Breast epithelium (tissue), 4 donors: ENCODE measurements at regions not wholly inside any gene's neighbourhood (a gene's known extent, or its start where the extent isn't known, plus 50 kb on each side); places are given as distances from the start of the nearest gene placed in this dataset.

Source experiments
- DNase-seq, 2 donors: peaks; one replicate each; pipeline ENCODE4 v3.0.0-alpha.2; 2019; ENCODE audit warnings: low spot score in 2 of 2
- H3K27ac ChIP-seq, 2 donors: fragments of 200-600 bp; sonication (generic) in 1 of 2; one replicate each; pipeline ENCODE4 v1.5.1; 2016 to 2019; ENCODE audit warnings: mild to moderate bottlenecking in 1 of 2
- H3K27me3 ChIP-seq, 2 donors: fragments of 200-600 bp; sonication (generic) in 1 of 2; one replicate each; pipeline versions ENCODE4 v1.5.1 to v1.6.0; 2017 to 2019; ENCODE audit warnings: control low read depth in 1 of 2, mild to moderate bottlenecking in 1 of 2
- H3K36me3 ChIP-seq: fragments of 200-600 bp; one replicate; pipeline ENCODE4 v1.5.1; 2019
- H3K4me1 ChIP-seq, 2 donors: fragments of 200-600 bp; sonication (generic); one replicate each; pipeline ENCODE4 v1.5.1; 2016 to 2019; ENCODE audit warnings: control low read depth in 1 of 2
- H3K4me3 ChIP-seq, 3 donors: fragments of 200-600 bp; sonication (generic); 1 replicate in 2 of 3; 2 replicates in 1 of 3; pipeline ENCODE4 v1.5.1; 2016 to 2019; ENCODE audit warnings: mild to moderate bottlenecking in 3 of 3, moderate library complexity in 2 of 3
- H3K9me3 ChIP-seq, 2 donors: fragments of 200-600 bp; sonication (generic) in 1 of 2; one replicate each; pipeline ENCODE4 v1.5.1; 2016 to 2019; ENCODE audit warnings: control low read depth in 1 of 2
- CTCF ChIP-seq, 3 donors: fragments of 450-650 bp; IDR thresholded peaks; one replicate each; pipeline ENCODE4 v1.5.1; 2016 to 2017; ENCODE audit warnings: antibody characterized with exemption in 3 of 3, mild to moderate bottlenecking in 3 of 3, moderate library complexity in 3 of 3
- POLR2A ChIP-seq: fragments of 450-650 bp; IDR thresholded peaks from one replicate; pipeline ENCODE4 v1.6.1; 2016; ENCODE audit warnings: antibody characterized with exemption, mild to moderate bottlenecking, moderate library complexity
- POLR2AphosphoS5 ChIP-seq, 3 donors: sonication (generic); formaldehyde crosslinking; IDR thresholded peaks; one replicate each; pipeline ENCODE4 v1.6.1; 2017; ENCODE audit warnings: antibody characterized with exemption in 3 of 3
- intact Hi-C: fragments of 100-400 bp; cut with DNase I; formaldehyde crosslinking; loops from one replicate; pipeline ENCODE4 v1.15.1; 2023; ENCODE audit warnings: low total_unique reads

- Histone ChIP-seq H3K9me3 (peaks cover 0 to 4% of the 10 kb centered on the region in 2 donors), H3K36me3 (no peaks in the 10 kb centered on the region), H3K4me3 (no peak overlapping the region), H3K27me3 (no peaks in the 10 kb centered on the region), H3K27ac (no peak overlapping the region), H3K4me1 (no peaks in the 10 kb centered on the region)
- no peak for DNase-seq
- no peak for TF ChIP-seq CTCF (IDR thresholded peaks at IDR 0.05)
- TF ChIP-seq POLR2A = no peak
- no peak for TF ChIP-seq POLR2AphosphoS5 (IDR thresholded peaks at IDR 0.05)
- intact Hi-C loops = no loop called here
These were observed 124.7 kb upstream of the SERPINE2 start for GRCh38 chr2:224163566-224164307.

DNA sequence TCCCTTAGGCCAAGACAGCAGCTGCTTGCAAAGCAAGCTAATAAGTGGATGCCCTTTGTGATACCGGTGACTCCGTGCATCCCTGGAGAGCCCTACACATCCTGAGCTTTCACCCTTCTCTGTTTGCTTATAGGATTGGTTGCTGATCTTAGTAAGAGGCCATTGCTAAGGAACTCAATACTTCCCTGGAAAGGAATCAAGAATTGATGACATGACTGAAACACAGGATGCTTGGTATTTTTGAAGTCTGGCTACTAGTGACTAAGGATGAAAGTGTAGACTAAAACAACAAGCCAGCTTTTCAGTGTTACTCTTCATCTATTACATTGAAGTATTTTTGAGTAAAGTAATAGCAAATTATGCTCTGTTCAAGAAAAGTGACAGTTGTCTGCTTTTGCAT lies 123.0 kb upstream of the SERPINE2 start:
- Histone ChIP-seq H3K9me3 (peaks cover 0 to 4% of the 10 kb centered on the region in 2 donors), H3K4me3 (no peak overlapping the region), H3K27me3 (no peaks in the 10 kb centered on the region), H3K27ac (no peak overlapping the region), H3K36me3 (no peaks in the 10 kb centered on the region), H3K4me1 (no peaks in the 10 kb centered on the region)
- no peak for TF ChIP-seq POLR2AphosphoS5 (IDR thresholded peaks at IDR 0.05)
- no peak for TF ChIP-seq CTCF (IDR thresholded peaks at IDR 0.05)
- no peak for TF ChIP-seq POLR2A
- no peak for DNase-seq
- intact Hi-C loops = no loop called here

- no peak for DNase-seq
- Histone ChIP-seq H3K9me3 (peaks cover 0 to 4% of the 10 kb centered on the region in 2 donors), H3K27ac (no peak overlapping the region), H3K4me3 (no peak overlapping the region), H3K4me1 (no peaks in the 10 kb centered on the region), H3K27me3 (no peaks in the 10 kb centered on the region), H3K36me3 (no peaks in the 10 kb centered on the region)
- TF ChIP-seq CTCF (IDR thresholded peaks at IDR 0.05) (no peak), POLR2A (no peak), POLR2AphosphoS5 (IDR thresholded peaks at IDR 0.05) (no peak)
- intact Hi-C loops = no loop called here
These were observed 122.6 kb upstream of the SERPINE2 start for GRCh38 chr2:224161712-224162111.

GRCh38 chr2:224160917-224161316 lies 121.8 kb upstream of the SERPINE2 start:
- H3K36me3 ChIP-seq = no peaks in the 10 kb centered on the region
- peak in 1 of 2 donors; percentile 33 for DNase-seq
- no peak for TF ChIP-seq POLR2AphosphoS5 (IDR thresholded peaks at IDR 0.05)
- no peak for TF ChIP-seq POLR2A
- no peak for TF ChIP-seq CTCF (IDR thresholded peaks at IDR 0.05)
- no peak overlapping the region for H3K4me3 ChIP-seq
- H3K4me1 ChIP-seq = no peaks in the 10 kb centered on the region
- intact Hi-C loops = no loop called here
- no peak overlapping the region for H3K27ac ChIP-seq
- peaks cover 0 to 4% of the 10 kb centered on the region in 2 donors for H3K9me3 ChIP-seq
- no peaks in the 10 kb centered on the region for H3K27me3 ChIP-seq

- no peaks in the 10 kb centered on the region for H3K27me3 ChIP-seq
- no peak overlapping the region for H3K4me3 ChIP-seq
- H3K4me1 ChIP-seq = no peaks in the 10 kb centered on the region
- no peaks in the 10 kb centered on the region for H3K36me3 ChIP-seq
- TF ChIP-seq CTCF (IDR thresholded peaks at IDR 0.05) (no peak), POLR2AphosphoS5 (IDR thresholded peaks at IDR 0.05) (no peak)
- peaks cover 0 to 4% of the 10 kb centered on the region in 2 donors for H3K9me3 ChIP-seq
- intact Hi-C loops = no loop called here
- H3K27ac ChIP-seq = no peak overlapping the region
- DNase-seq = no peak
These were observed 120.4 kb upstream of the SERPINE2 start for GRCh38 chr2:224159345-224159928.
